AG10803 (cell line): ENCODE measurements at regions not wholly inside any gene's neighbourhood (a gene's known extent, or its start where the extent isn't known, plus 50 kb on each side); places are given as distances from the start of the nearest gene placed in this dataset.

ENCODE experiments used
- DNase-seq: peaks from one replicate; pipeline ENCODE4 v3.0.0; 2010; ENCODE audit warnings: low read depth
- H3K4me3 ChIP-seq: 2 replicates; pipeline ENCODE4 v1.5.1; 2011; ENCODE audit warnings: mild to moderate bottlenecking, low read length, control low read depth
- CTCF ChIP-seq: conservative IDR thresholded peaks from 2 replicates; pipeline ENCODE4 v1.5.1; 2011; ENCODE audit warnings: mild to moderate bottlenecking, low read length, control low read depth, inconsistent platforms

- no peak for TF ChIP-seq CTCF
- H3K4me3 ChIP-seq, result no peak overlapping the region
Observed at GRCh38 chr2:18336975-18337374, 223.5 kb downstream of the RDH14 start.

GRCh38 chr2:18332477-18332876, 228.0 kb downstream of the RDH14 start:
- no peak for TF ChIP-seq CTCF
- DNase-seq, result no peak
- no peak overlapping the region for H3K4me3 ChIP-seq

More at GRCh38 chr2:18336975-18337374, 223.5 kb downstream of the RDH14 start:
- no peak for DNase-seq

- DNase-seq, result no peak
- H3K4me3 ChIP-seq, result no peak overlapping the region
- TF ChIP-seq CTCF, result no peak
Observed at GRCh38 chr2:18325118-18325517, 235.3 kb downstream of the RDH14 start.

- DNase-seq, result no peak
- no peak for TF ChIP-seq CTCF
- H3K4me3 ChIP-seq, result no peak overlapping the region
Observed at GRCh38 chr2:18319987-18320386, 240.5 kb downstream of the RDH14 start.

GRCh38 chr2:18317017-18317416, 243.4 kb downstream of the RDH14 start:
- DNase-seq, result no peak
- TF ChIP-seq CTCF, result no peak

GRCh38 chr2:18312818-18313217, 247.6 kb downstream of the RDH14 start:
- no peak for DNase-seq
- TF ChIP-seq CTCF, result no peak
- no peak overlapping the region for H3K4me3 ChIP-seq

More at GRCh38 chr2:18317017-18317416, 243.4 kb downstream of the RDH14 start:
- no peak overlapping the region for H3K4me3 ChIP-seq

- no peak overlapping the region for H3K4me3 ChIP-seq
- no peak for TF ChIP-seq CTCF
- peak; percentile 90 for DNase-seq
Observed at GRCh38 chr2:18311420-18312195, 248.8 kb downstream of the RDH14 start.
